ENCODE measurements at regions not wholly inside any gene's neighbourhood (a gene's known extent, or its start where the extent isn't known, plus 50 kb on each side); places are given as distances from the start of the nearest gene placed in this dataset.

DNA sequence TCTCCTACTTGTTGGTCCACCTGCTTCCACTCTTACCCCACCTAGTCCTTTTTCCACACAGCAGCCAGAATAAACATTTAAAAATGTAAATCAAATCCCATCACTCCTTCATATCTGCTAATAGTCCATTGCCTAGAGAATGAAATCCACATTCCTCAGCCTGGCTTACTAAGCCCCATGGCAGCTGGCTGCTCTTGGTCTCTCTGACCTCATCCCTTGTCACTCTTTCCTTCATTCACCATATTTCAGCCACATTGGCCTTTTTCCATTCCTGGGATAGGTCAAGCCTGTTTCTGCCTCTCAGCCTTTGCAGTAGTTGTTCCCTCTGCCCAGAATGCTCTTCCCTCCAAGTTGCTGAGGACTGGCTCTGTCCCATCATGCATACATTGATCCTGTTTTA is 512.8 kb downstream of the INSC start:
- Histone ChIP-seq H3K4me3 (ENCODE audit: low read length) (no peak overlapping the region), H2BK120ac (ENCODE audit: low read depth, low read length) (no peak overlapping the region), H3K18ac (ENCODE audit: low read length) (no peak overlapping the region), H4K5ac (ENCODE audit: low read length) (no peak overlapping the region), H3K4me2 (ENCODE audit: low read length) (no peak overlapping the region), H3K9ac (ENCODE audit: low read length) (no peak overlapping the region), H3K79me2 (ENCODE audit: control insufficient read depth, insufficient read depth, low read length) (no peaks in the 10 kb centered on the region), H2BK5ac (ENCODE audit: low read length) (no peak overlapping the region), H3K36me3 (ENCODE audit: control insufficient read depth, insufficient read depth, low read length) (no peaks in the 10 kb centered on the region), H4K8ac (ENCODE audit: low read depth, low read length) (no peak overlapping the region), H3K4me1 (ENCODE audit: control insufficient read depth, low read depth, low read length) (peaks cover 4% of the 10 kb centered on the region), H3K27ac (ENCODE audit: low read depth, low read length) (no peak overlapping the region), H3K56ac (ENCODE audit: low read length) (no peak overlapping the region), H3K27me3 (ENCODE audit: insufficient read depth, low read length, poor library complexity) (peaks cover 28% of the 10 kb centered on the region), H2BK15ac (replicated peaks; ENCODE audit: low read depth) (no peak overlapping the region), H2AK5ac (ENCODE audit: low read length) (no peak overlapping the region), H3K23ac (ENCODE audit: low read length) (no peak overlapping the region), H3K4ac (ENCODE audit: low read depth, low read length) (no peak overlapping the region), H3K79me1 (ENCODE audit: low read length) (no peaks in the 10 kb centered on the region)
- DNase-seq, result peak; percentile 58

DNA sequence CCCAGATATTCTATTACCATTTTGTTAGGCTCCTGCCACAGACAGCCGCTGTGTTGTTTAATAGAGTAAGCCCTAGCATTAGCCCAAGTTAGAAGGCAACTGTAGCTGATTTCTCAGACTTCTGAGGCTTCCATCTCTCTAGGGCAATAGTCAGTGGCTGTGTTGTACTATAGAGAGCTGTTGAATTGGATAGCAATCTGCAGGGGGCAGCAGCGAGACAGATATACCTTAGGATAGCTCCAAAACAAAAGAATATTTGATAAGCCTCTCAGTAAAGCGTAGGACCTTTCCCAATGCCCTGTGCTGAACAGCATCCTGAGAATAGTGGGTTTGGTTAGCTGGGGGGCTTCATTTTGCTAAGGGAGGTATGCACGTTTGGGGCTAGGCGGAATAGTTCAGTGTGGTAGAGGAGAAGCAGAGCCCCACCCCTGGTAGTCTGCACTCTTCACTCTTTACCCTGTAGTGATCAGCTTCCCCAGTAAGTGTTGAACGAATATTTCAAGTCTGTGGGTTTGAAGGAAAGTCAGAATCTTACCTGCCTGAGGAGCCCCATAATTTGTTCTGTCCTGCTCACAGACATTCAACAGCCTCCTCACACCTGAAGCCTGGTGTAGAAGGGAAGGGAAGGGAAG is 515.1 kb downstream of the INSC start:
- Histone ChIP-seq H3K36me3 (ENCODE audit: control insufficient read depth, insufficient read depth, low read length) (no peaks in the 10 kb centered on the region), H4K5ac (ENCODE audit: low read length) (no peak overlapping the region), H3K23ac (ENCODE audit: low read length) (no peak overlapping the region), H3K4me1 (ENCODE audit: control insufficient read depth, low read depth, low read length) (no peaks in the 10 kb centered on the region), H3K79me2 (ENCODE audit: control insufficient read depth, insufficient read depth, low read length) (no peaks in the 10 kb centered on the region), H3K27me3 (ENCODE audit: insufficient read depth, low read length, poor library complexity) (peaks cover 12% of the 10 kb centered on the region), H3K27ac (ENCODE audit: low read depth, low read length) (no peak overlapping the region), H3K9ac (ENCODE audit: low read length) (no peak overlapping the region), H2BK120ac (ENCODE audit: low read depth, low read length) (no peak overlapping the region), H2AK5ac (ENCODE audit: low read length) (no peak overlapping the region), H3K56ac (ENCODE audit: low read length) (no peak overlapping the region), H3K4me3 (ENCODE audit: low read length) (no peak overlapping the region), H3K4ac (ENCODE audit: low read depth, low read length) (no peak overlapping the region), H2BK15ac (replicated peaks; ENCODE audit: low read depth) (no peak overlapping the region), H3K18ac (ENCODE audit: low read length) (no peak overlapping the region), H2BK5ac (ENCODE audit: low read length) (no peak overlapping the region), H3K4me2 (ENCODE audit: low read length) (no peak overlapping the region), H3K79me1 (ENCODE audit: low read length) (no peaks in the 10 kb centered on the region), H4K8ac (ENCODE audit: low read depth, low read length) (no peak overlapping the region)
- peak; percentile 77 for DNase-seq
- WGBS (ENCODE audit: extremely low coverage, insufficient coverage, low lambda C conversion rate), result no CpG with 5 or more reads among the region's 6 CpGs

DNA sequence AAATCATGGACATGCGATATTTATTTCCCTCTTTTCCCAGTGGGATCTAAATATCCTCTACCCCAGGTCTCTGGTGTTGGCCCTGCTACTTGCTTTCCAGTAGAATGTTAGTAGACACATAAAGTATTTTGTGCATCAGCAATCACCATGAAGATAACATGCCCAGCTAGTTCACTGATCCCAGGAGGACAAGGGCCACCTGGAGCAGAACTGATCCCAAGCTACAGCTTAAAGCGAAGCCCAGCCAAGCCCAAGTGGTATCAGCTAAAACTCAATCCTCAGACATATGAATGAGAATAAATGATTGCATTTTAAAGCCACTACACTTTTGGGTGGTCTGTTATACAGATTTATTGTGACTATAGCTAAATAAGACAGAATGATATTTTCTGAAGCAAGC is 516.2 kb downstream of the INSC start:
- no peak overlapping the region for H3K56ac ChIP-seq (ENCODE audit: low read length)
- no peak overlapping the region for H2BK5ac ChIP-seq (ENCODE audit: low read length)
- no peak overlapping the region for H2AK5ac ChIP-seq (ENCODE audit: low read length)
- no peak overlapping the region for H3K4ac ChIP-seq (ENCODE audit: low read depth, low read length)
- H3K4me2 ChIP-seq (ENCODE audit: low read length), result no peak overlapping the region
- no peak overlapping the region for H4K8ac ChIP-seq (ENCODE audit: low read depth, low read length)
- WGBS (ENCODE audit: extremely low coverage, insufficient coverage, low lambda C conversion rate), result no CpG with 5 or more reads among the region's 2 CpGs
- H2BK120ac ChIP-seq (ENCODE audit: low read depth, low read length), result no peak overlapping the region
- H3K27ac ChIP-seq (ENCODE audit: low read depth, low read length), result no peak overlapping the region
- H3K9ac ChIP-seq (ENCODE audit: low read length), result no peak overlapping the region
- no peaks in the 10 kb centered on the region for H3K79me1 ChIP-seq (ENCODE audit: low read length)
- peaks cover 6% of the 10 kb centered on the region for H3K27me3 ChIP-seq (ENCODE audit: insufficient read depth, low read length, poor library complexity)
- no peaks in the 10 kb centered on the region for H3K79me2 ChIP-seq (ENCODE audit: control insufficient read depth, insufficient read depth, low read length)
- no peak overlapping the region for H3K4me3 ChIP-seq (ENCODE audit: low read length)
- no peak overlapping the region for H4K5ac ChIP-seq (ENCODE audit: low read length)
- H3K18ac ChIP-seq (ENCODE audit: low read length), result no peak overlapping the region
- DNase-seq, result no peak
- H3K36me3 ChIP-seq (ENCODE audit: control insufficient read depth, insufficient read depth, low read length), result no peaks in the 10 kb centered on the region
- no peak overlapping the region for H2BK15ac ChIP-seq (replicated peaks; ENCODE audit: low read depth)
- H3K23ac ChIP-seq (ENCODE audit: low read length), result no peak overlapping the region
- H3K4me1 ChIP-seq (ENCODE audit: control insufficient read depth, low read depth, low read length), result no peaks in the 10 kb centered on the region

DNA sequence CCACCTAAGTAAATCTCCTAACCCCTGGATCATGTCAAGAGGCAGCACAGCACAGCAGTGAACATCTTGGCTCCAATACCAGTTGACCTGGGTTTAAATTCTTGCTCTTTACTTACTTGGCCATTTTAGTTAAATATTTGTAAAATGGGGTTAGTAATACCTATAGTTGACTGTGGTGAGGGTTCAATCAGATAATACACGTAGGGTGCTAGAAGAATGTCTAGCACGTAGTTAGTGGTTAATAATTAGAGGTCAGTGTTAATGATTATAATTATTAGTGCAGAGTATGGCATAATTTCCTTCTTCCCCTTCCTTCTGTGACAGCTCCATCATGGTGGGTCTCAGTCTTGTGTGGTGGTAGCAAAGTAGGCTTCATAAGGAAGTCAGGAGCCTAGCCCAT is 520.8 kb downstream of the INSC start:
- Histone ChIP-seq H3K4ac (ENCODE audit: low read depth, low read length) (no peak overlapping the region), H3K79me1 (ENCODE audit: low read length) (no peaks in the 10 kb centered on the region), H2BK15ac (replicated peaks; ENCODE audit: low read depth) (no peak overlapping the region), H3K23ac (ENCODE audit: low read length) (no peak overlapping the region), H2BK120ac (ENCODE audit: low read depth, low read length) (no peak overlapping the region), H3K18ac (ENCODE audit: low read length) (no peak overlapping the region), H3K27ac (ENCODE audit: low read depth, low read length) (no peak overlapping the region), H3K79me2 (ENCODE audit: control insufficient read depth, insufficient read depth, low read length) (no peaks in the 10 kb centered on the region), H3K27me3 (ENCODE audit: insufficient read depth, low read length, poor library complexity) (no peaks in the 10 kb centered on the region), H2AK5ac (ENCODE audit: low read length) (no peak overlapping the region), H4K5ac (ENCODE audit: low read length) (no peak overlapping the region), H3K9ac (ENCODE audit: low read length) (no peak overlapping the region), H3K4me3 (ENCODE audit: low read length) (no peak overlapping the region), H3K4me2 (ENCODE audit: low read length) (no peak overlapping the region), H3K36me3 (ENCODE audit: control insufficient read depth, insufficient read depth, low read length) (no peaks in the 10 kb centered on the region), H3K56ac (ENCODE audit: low read length) (no peak overlapping the region), H4K8ac (ENCODE audit: low read depth, low read length) (no peak overlapping the region), H3K4me1 (ENCODE audit: control insufficient read depth, low read depth, low read length) (no peaks in the 10 kb centered on the region), H2BK5ac (ENCODE audit: low read length) (no peak overlapping the region)
- DNase-seq, result no peak
- no CpG with 5 or more reads among the region's 2 CpGs for WGBS (ENCODE audit: extremely low coverage, insufficient coverage, low lambda C conversion rate)

DNA sequence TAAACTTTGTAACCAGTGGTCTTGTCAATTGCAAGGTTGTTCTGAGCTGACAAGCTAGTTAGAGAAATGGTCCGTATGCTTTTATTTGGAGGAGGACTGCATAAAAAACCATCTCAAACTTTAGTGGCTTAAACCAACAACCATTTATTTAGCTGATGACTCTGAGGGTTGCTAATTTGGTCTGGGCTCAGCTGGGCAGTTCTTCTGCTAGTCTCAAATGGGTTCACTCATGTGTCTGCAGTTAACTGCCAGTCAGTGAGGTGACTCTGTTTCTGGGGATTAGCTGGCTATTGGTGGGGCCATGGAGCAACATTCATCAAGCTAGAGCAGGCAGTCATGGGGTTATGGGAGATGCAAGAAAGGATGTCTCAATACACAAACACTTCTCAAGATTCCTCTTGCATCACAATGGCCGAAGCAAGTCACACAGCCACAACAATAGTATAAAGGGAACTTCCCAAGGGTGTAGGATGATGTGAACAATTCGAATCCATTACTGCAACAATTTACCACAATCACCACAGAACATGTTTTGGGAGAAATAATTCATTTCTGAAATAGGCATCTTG is 521.9 kb downstream of the INSC start:
- H3K4me2 ChIP-seq (ENCODE audit: low read length), result no peak overlapping the region
- no peak overlapping the region for H3K23ac ChIP-seq (ENCODE audit: low read length)
- H4K8ac ChIP-seq (ENCODE audit: low read depth, low read length), result no peak overlapping the region
- no peak overlapping the region for H3K27ac ChIP-seq (ENCODE audit: low read depth, low read length)
- H4K5ac ChIP-seq (ENCODE audit: low read length), result no peak overlapping the region
- H3K79me2 ChIP-seq (ENCODE audit: control insufficient read depth, insufficient read depth, low read length), result no peaks in the 10 kb centered on the region
- no peaks in the 10 kb centered on the region for H3K36me3 ChIP-seq (ENCODE audit: control insufficient read depth, insufficient read depth, low read length)
- H3K4ac ChIP-seq (ENCODE audit: low read depth, low read length), result no peak overlapping the region
- no peak overlapping the region for H2BK5ac ChIP-seq (ENCODE audit: low read length)
- no peak overlapping the region for H2BK15ac ChIP-seq (replicated peaks; ENCODE audit: low read depth)
- DNase-seq, result no peak
- no peak overlapping the region for H3K18ac ChIP-seq (ENCODE audit: low read length)
- no peak overlapping the region for H3K9ac ChIP-seq (ENCODE audit: low read length)
- no peak overlapping the region for H3K56ac ChIP-seq (ENCODE audit: low read length)
- H2BK120ac ChIP-seq (ENCODE audit: low read depth, low read length), result no peak overlapping the region
- no peaks in the 10 kb centered on the region for H3K79me1 ChIP-seq (ENCODE audit: low read length)
- no peaks in the 10 kb centered on the region for H3K4me1 ChIP-seq (ENCODE audit: control insufficient read depth, low read depth, low read length)
- H2AK5ac ChIP-seq (ENCODE audit: low read length), result no peak overlapping the region
- no peaks in the 10 kb centered on the region for H3K27me3 ChIP-seq (ENCODE audit: insufficient read depth, low read length, poor library complexity)
- H3K4me3 ChIP-seq (ENCODE audit: low read length), result no peak overlapping the region
- no CpG with 5 or more reads among the region's 3 CpGs for WGBS (ENCODE audit: extremely low coverage, insufficient coverage, low lambda C conversion rate)

DNA sequence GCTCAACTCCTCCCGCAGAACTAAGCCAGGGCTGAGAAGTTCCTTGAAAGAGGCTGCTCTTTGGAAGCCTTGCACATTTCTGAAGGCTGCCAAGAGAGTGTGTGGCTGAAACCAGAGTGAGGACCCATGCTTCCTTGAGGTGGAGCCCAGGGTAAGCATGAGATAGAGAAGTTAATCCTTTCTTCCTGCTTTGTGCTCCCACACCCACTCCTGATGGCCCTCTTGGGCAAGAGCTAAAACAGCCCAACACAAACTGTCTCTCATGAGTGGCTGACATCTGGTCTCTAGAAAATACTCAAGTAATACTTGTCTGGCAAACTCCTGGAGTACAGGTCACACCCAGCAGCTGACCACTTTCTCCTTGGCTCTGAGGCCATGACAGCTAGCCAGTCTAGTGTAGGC is 523.7 kb downstream of the INSC start:
- Histone ChIP-seq H3K56ac (ENCODE audit: low read length) (no peak overlapping the region), H3K27me3 (ENCODE audit: insufficient read depth, low read length, poor library complexity) (no peaks in the 10 kb centered on the region), H4K8ac (ENCODE audit: low read depth, low read length) (no peak overlapping the region), H2BK15ac (replicated peaks; ENCODE audit: low read depth) (no peak overlapping the region), H3K4ac (ENCODE audit: low read depth, low read length) (no peak overlapping the region), H3K9ac (ENCODE audit: low read length) (no peak overlapping the region), H3K27ac (ENCODE audit: low read depth, low read length) (no peak overlapping the region), H2AK5ac (ENCODE audit: low read length) (no peak overlapping the region), H3K4me1 (ENCODE audit: control insufficient read depth, low read depth, low read length) (no peaks in the 10 kb centered on the region), H3K79me1 (ENCODE audit: low read length) (no peaks in the 10 kb centered on the region), H2BK5ac (ENCODE audit: low read length) (no peak overlapping the region), H3K4me3 (ENCODE audit: low read length) (no peak overlapping the region), H3K23ac (ENCODE audit: low read length) (no peak overlapping the region), H3K79me2 (ENCODE audit: control insufficient read depth, insufficient read depth, low read length) (no peaks in the 10 kb centered on the region), H3K36me3 (ENCODE audit: control insufficient read depth, insufficient read depth, low read length) (no peaks in the 10 kb centered on the region), H4K5ac (ENCODE audit: low read length) (no peak overlapping the region), H3K4me2 (ENCODE audit: low read length) (no peak overlapping the region), H2BK120ac (ENCODE audit: low read depth, low read length) (no peak overlapping the region), H3K18ac (ENCODE audit: low read length) (no peak overlapping the region)
- DNase-seq, result no peak
- WGBS (ENCODE audit: extremely low coverage, insufficient coverage, low lambda C conversion rate), result no CpG with 5 or more reads among the region's 1 CpG
